H1 (cell line): ENCODE measurements at regions not wholly inside any gene's neighbourhood (a gene's known extent, or its start where the extent isn't known, plus 50 kb on each side); places are given as distances from the start of the nearest gene placed in this dataset.

Experiments
- CTCF ChIA-PET: fragments of 300-600 bp; sonication (Branson Sonifier 250); formaldehyde crosslinking; loops from one replicate; lab custom pipeline; 2021; ENCODE audit not compliant: partially characterized antibody; lab: Charles Lee
- POLR2A ChIA-PET: fragments of 300-600 bp; sonication (Branson Sonifier 250); formaldehyde crosslinking; loops from one replicate; lab custom pipeline; 2021; ENCODE audit warnings: inconsistent platforms; ENCODE audit not compliant: partially characterized antibody; lab: Charles Lee
- DNase-seq, 2 experiments: peaks; one replicate each; pipeline versions ENCODE4 v3.0.0 to v3.0.0-alpha.2; 2010 to 2022; ENCODE audit warnings: low spot score in 2 of 2, low read depth in 1 of 2, mixed read lengths in 1 of 2
- FAIRE-seq: peaks from 2 replicates; lab custom pipeline; 2011; peaks lifted over from hg19 to GRCh38; lab: Jason Lieb, UNC
- H2AFZ ChIP-seq: 2 replicates; pipeline ENCODE4 v1.8.1; 2012; ENCODE audit warnings: low read length, inconsistent platforms
- H2AK5ac ChIP-seq: 2 replicates; pipeline ENCODE4 v1.6.1; 2013; ENCODE audit warnings: low read depth, low read length
- H2BK120ac ChIP-seq: replicated peaks from 2 replicates; pipeline ENCODE3; 2013; ENCODE audit warnings: low read depth, low read length, inconsistent platforms
- H2BK12ac ChIP-seq: 2 replicates; pipeline ENCODE4 v1.6.1; 2013; ENCODE audit warnings: low read depth, low read length
- H2BK15ac ChIP-seq: 2 replicates; pipeline ENCODE4 v1.6.1; 2013; ENCODE audit warnings: low read length
- H2BK20ac ChIP-seq: 2 replicates; pipeline ENCODE4 v1.6.1; 2013; ENCODE audit warnings: low read length
- H2BK5ac ChIP-seq: 2 replicates; pipeline ENCODE4 v1.6.1; 2013; ENCODE audit warnings: low read depth, low read length
- H3K14ac ChIP-seq: 2 replicates; pipeline ENCODE4 v1.6.1; 2013; ENCODE audit warnings: inconsistent platforms; ENCODE audit not compliant: insufficient read length
- H3K18ac ChIP-seq: 2 replicates; pipeline ENCODE4 v1.6.1; 2013; ENCODE audit warnings: low read length; ENCODE audit errors: extremely low read depth
- H3K23ac ChIP-seq: 2 replicates; pipeline ENCODE4 v1.6.1; 2013; ENCODE audit warnings: inconsistent platforms; ENCODE audit not compliant: insufficient read length
- H3K23me2 ChIP-seq: 2 replicates; pipeline ENCODE4 v1.6.1; 2013; ENCODE audit warnings: low read depth, low read length
- H3K27ac ChIP-seq: 2 replicates; pipeline ENCODE4 v1.6.1; 2011; ENCODE audit warnings: low read depth, low read length, inconsistent platforms
- H3K27me3 ChIP-seq, 4 experiments: replicated peaks in 1 of 4; 1 replicate in 1 of 4; 2 replicates in 3 of 4; pipeline versions ENCODE4 v1.6.1 to v1.8.1; 2011 to 2013; ENCODE audit warnings: low read length in 3 of 4, mild to moderate bottlenecking in 3 of 4, inconsistent platforms in 2 of 4, mixed read lengths in 2 of 4, moderate library complexity in 1 of 4; ENCODE audit not compliant: control insufficient read depth in 3 of 4, insufficient read depth in 3 of 4; ENCODE audit errors: extremely low read depth in 1 of 4
- H3K36me3 ChIP-seq, 4 experiments: 2 replicates each; pipeline versions ENCODE4 v1.6.1 to v1.8.1; 2011 to 2013; ENCODE audit warnings: mild to moderate bottlenecking in 4 of 4, low read length in 3 of 4, moderate library complexity in 2 of 4, control low read depth in 1 of 4, inconsistent platforms in 1 of 4; ENCODE audit not compliant: insufficient read depth in 4 of 4, control insufficient read depth in 2 of 4
- H3K4ac ChIP-seq: replicated peaks from 2 replicates; pipeline ENCODE3; 2013; ENCODE audit warnings: low read length, low read depth, mixed read lengths, inconsistent platforms; ENCODE audit not compliant: insufficient read length
- H3K4me1 ChIP-seq, 4 experiments: replicated peaks in 1 of 4; 1 replicate in 1 of 4; 2 replicates in 3 of 4; pipeline versions ENCODE4 v1.6.1 to v1.8.1; 2011 to 2013; ENCODE audit warnings: low read length in 3 of 4, inconsistent platforms in 2 of 4, mixed read lengths in 1 of 4; ENCODE audit not compliant: insufficient read depth in 4 of 4, control insufficient read depth in 3 of 4
- H3K4me2 ChIP-seq, 2 experiments: 2 replicates each; pipeline versions ENCODE4 v1.6.1 to v1.8.1; 2011 to 2013; ENCODE audit warnings: low read depth in 2 of 2, low read length in 2 of 2, control low read depth in 1 of 2, inconsistent platforms in 1 of 2, mild to moderate bottlenecking in 1 of 2; ENCODE audit not compliant: insufficient read depth in 1 of 2
- H3K4me3 ChIP-seq, 4 experiments: fragments of 200-600, 300-600 bp in 1 of 4; sonication (generic), shearing (Covaris generic), sonication (Bioruptor Twin) in 1 of 4; 2 replicates each; pipeline versions ENCODE4 v1.5.1 to v1.8.1; 2011 to 2016; ENCODE audit warnings: low read length in 4 of 4, low read depth in 3 of 4, control low read depth in 2 of 4, inconsistent platforms in 2 of 4, mild to moderate bottlenecking in 2 of 4, mixed read lengths in 1 of 4, moderate library complexity in 1 of 4; ENCODE audit not compliant: insufficient read depth in 2 of 4; ENCODE audit errors: extremely low read depth in 1 of 4
- H3K56ac ChIP-seq: replicated peaks from 2 replicates; pipeline ENCODE3; 2013; ENCODE audit warnings: low read depth, mild to moderate bottlenecking, mixed read lengths, low read length, inconsistent platforms; ENCODE audit not compliant: insufficient read length
- H3K79me1 ChIP-seq: 2 replicates; pipeline ENCODE4 v1.6.1; 2013; ENCODE audit warnings: low read depth, low read length, control low read depth
- H3K79me2 ChIP-seq, 2 experiments: 2 replicates each; pipeline versions ENCODE4 v1.6.1 to v1.8.1; 2012 to 2013; ENCODE audit warnings: low read length in 2 of 2, mild to moderate bottlenecking in 2 of 2, inconsistent platforms in 1 of 2; ENCODE audit not compliant: insufficient read depth in 2 of 2, control insufficient read depth in 1 of 2
- H3K9ac ChIP-seq, 4 experiments: replicated peaks in 1 of 4; 1 replicate in 1 of 4; 2 replicates in 3 of 4; pipeline versions ENCODE4 v1.6.1 to v1.8.1; 2011 to 2013; ENCODE audit warnings: low read depth in 3 of 4, low read length in 3 of 4, control low read depth in 2 of 4, mild to moderate bottlenecking in 2 of 4, moderate library complexity in 2 of 4, inconsistent platforms in 1 of 4; ENCODE audit errors: extremely low read depth in 1 of 4
- H3K9me3 ChIP-seq, 2 experiments: 2 replicates each; pipeline versions ENCODE4 v1.6.1 to v1.8.1; 2012 to 2013; ENCODE audit warnings: mild to moderate bottlenecking in 2 of 2, moderate library complexity in 2 of 2, control low read depth in 1 of 2, inconsistent platforms in 1 of 2, low read depth in 1 of 2, low read length in 1 of 2, mixed read lengths in 1 of 2; ENCODE audit not compliant: insufficient read depth in 2 of 2
- H4K20me1 ChIP-seq, 2 experiments: replicated peaks in 1 of 2; 2 replicates each; pipeline versions ENCODE3 to v1.8.1; 2011 to 2013; ENCODE audit warnings: inconsistent platforms in 2 of 2, low read length in 2 of 2, mild to moderate bottlenecking in 1 of 2; ENCODE audit not compliant: insufficient read depth in 2 of 2, control insufficient read depth in 1 of 2
- H4K5ac ChIP-seq: 2 replicates; pipeline ENCODE4 v1.6.1; 2013; ENCODE audit warnings: low read length, low read depth, mixed read lengths, inconsistent platforms; ENCODE audit not compliant: insufficient read length
- H4K8ac ChIP-seq: 2 replicates; pipeline ENCODE4 v1.8.0; 2013; ENCODE audit warnings: mild to moderate bottlenecking, moderate library complexity, low read length, inconsistent platforms; ENCODE audit not compliant: insufficient read depth; ENCODE audit errors: extremely low read depth
- H4K91ac ChIP-seq: replicated peaks from 2 replicates; pipeline ENCODE3; 2013; ENCODE audit warnings: low read length, mixed read lengths, inconsistent platforms; ENCODE audit not compliant: insufficient read length
- ASH2L ChIP-seq: fragments of 200-600, 300-600 bp; sonication (generic); IDR thresholded peaks from one replicate; pipeline ENCODE4 v1.7.1; 2017; ENCODE audit warnings: low read length
- BCL11A ChIP-seq, 2 experiments: IDR thresholded peaks; one replicate each; pipeline ENCODE4 v1.6.1; 2011; ENCODE audit warnings: low read depth in 2 of 2, low read length in 2 of 2, mild to moderate bottlenecking in 2 of 2
- CEBPB ChIP-seq: IDR thresholded peaks from 2 replicates; pipeline ENCODE4 v1.6.1; 2012; ENCODE audit warnings: low read depth, low read length
- CREB1 ChIP-seq: IDR thresholded peaks from 2 replicates; pipeline ENCODE4 v1.6.1; 2012; ENCODE audit warnings: inconsistent platforms
- E2F6 ChIP-seq: IDR thresholded peaks from 2 replicates; pipeline ENCODE4 v1.6.1; 2012; ENCODE audit warnings: inconsistent platforms
- EGR1 ChIP-seq: IDR thresholded peaks from 2 replicates; pipeline ENCODE4 v1.6.1; 2011; ENCODE audit warnings: low read depth, low read length, borderline replicate concordance
- GABPA ChIP-seq: IDR thresholded peaks from 2 replicates; pipeline ENCODE4 v1.6.1; 2011; ENCODE audit warnings: mild to moderate bottlenecking, low read length, moderate library complexity, borderline replicate concordance; ENCODE audit not compliant: insufficient read depth
- GTF2F1 ChIP-seq: IDR thresholded peaks from 2 replicates; pipeline ENCODE4 v1.6.1; 2012; ENCODE audit warnings: low read depth, low read length, improper control_type of control experiment, borderline replicate concordance
- KDM5A ChIP-seq: fragments of 200-600 bp; IDR thresholded peaks from 2 replicates; pipeline ENCODE4 v1.7.1; 2012; ENCODE audit warnings: mild to moderate bottlenecking, low read length, inconsistent platforms, mixed read lengths
- MAX ChIP-seq: IDR thresholded peaks from 2 replicates; pipeline ENCODE4 v1.6.1; 2012; ENCODE audit warnings: inconsistent platforms
- NRF1 ChIP-seq: IDR thresholded peaks from 2 replicates; pipeline ENCODE4 v1.6.1; 2011; ENCODE audit warnings: mild to moderate bottlenecking, low read depth, low read length, improper control_type of control experiment
- PHF8 ChIP-seq: fragments of 200-600 bp; sonication (generic); conservative IDR thresholded peaks from 2 replicates; pipeline ENCODE4 v1.7.1; 2012; ENCODE audit warnings: low read depth, mild to moderate bottlenecking, inconsistent platforms, low read length, moderate library complexity
- POLR2A ChIP-seq, 2 experiments: IDR thresholded peaks; 1 replicate in 1 of 2; 2 replicates in 1 of 2; pipeline ENCODE4 v1.6.1; 2011; ENCODE audit warnings: low read depth in 2 of 2, low read length in 2 of 2, mild to moderate bottlenecking in 2 of 2; ENCODE audit errors: control extremely low read depth in 1 of 2
- RFX5 ChIP-seq: IDR thresholded peaks from 2 replicates; pipeline ENCODE4 v1.6.1; 2011; ENCODE audit warnings: low read depth, low read length, improper control_type of control experiment, borderline replicate concordance
- SIX5 ChIP-seq: IDR thresholded peaks from 2 replicates; pipeline ENCODE4 v1.6.1; 2011; ENCODE audit warnings: mild to moderate bottlenecking, low read depth, low read length
- TBP ChIP-seq: IDR thresholded peaks from 2 replicates; pipeline ENCODE4 v1.6.1; 2011; ENCODE audit warnings: low read depth, low read length, improper control_type of control experiment
- WGBS, 2 experiments: shearing (Covaris generic) in 1 of 2; methylation state at CpG; one replicate each; pipeline versions ENCODE4 v1.1.6 to v1.1.7; 2013 to 2015; ENCODE audit warnings: low lambda C conversion rate in 2 of 2, mixed read lengths in 2 of 2, inconsistent platforms in 1 of 2, low coverage in 1 of 2, missing lambda C conversion rate in 1 of 2; ENCODE audit not compliant: insufficient replicate concordance in 2 of 2, insufficient coverage in 1 of 2, insufficient read length in 1 of 2; ENCODE audit errors: extremely low coverage in 1 of 2, missing lambda C conversion rate in 1 of 2; 5-methylcytosine and 5-hydroxymethylcytosine counted together

- Histone ChIP-seq H3K23ac (no peak overlapping the region), H2BK20ac (no peak overlapping the region), H3K27me3 (no peaks in the 10 kb centered on the region), H3K9ac (no peak overlapping the region), H2AFZ (no peak overlapping the region), H3K56ac (no peak overlapping the region), H2BK12ac (no peak overlapping the region), H4K20me1 (no peaks in the 10 kb centered on the region), H4K91ac (no peak overlapping the region), H4K8ac (no peak overlapping the region), H3K14ac (no peak overlapping the region), H3K79me1 (no peaks in the 10 kb centered on the region), H4K5ac (no peak overlapping the region), H3K36me3 (no peaks in the 10 kb centered on the region), H3K4me1 (no peaks in the 10 kb centered on the region), H3K79me2 (no peaks in the 10 kb centered on the region), H3K18ac (no peak overlapping the region), H3K4me2 (no peak overlapping the region), H3K9me3 (no peaks in the 10 kb centered on the region), H2BK5ac (no peak overlapping the region), H3K23me2 (no peaks in the 10 kb centered on the region), H3K4ac (no peak overlapping the region), H3K27ac (no peak overlapping the region), H3K4me3 (no peak overlapping the region), H2BK120ac (no peak overlapping the region), H2AK5ac (no peak overlapping the region), H2BK15ac (no peak overlapping the region)
- FAIRE-seq (no peak), DNase-seq (no peak)
- ChIA-PET POLR2A (no interaction called here), CTCF (interaction anchor here (1.5 kb wide), 1 partner anchor 21 kb away, joined by 4 read pairs; no protein-coding TSS in a partner anchor)
- 87% methylated on average over 5 of the region's 5 CpGs; no CpG with 5 or more reads in 1 of the 2 experiments for WGBS, 2 experiments
- TF ChIP-seq POLR2A (IDR thresholded peaks at IDR 0.05; ENCODE audit: control extremely low read depth in 1 of 2, low read depth in 2 of 2, low read length in 2 of 2) (no peak), RFX5 (no peak), NRF1 (no peak), E2F6 (no peak), BCL11A (IDR thresholded peaks at IDR 0.05; ENCODE audit: low read depth in 2 of 2, low read length in 2 of 2) (no peak), CREB1 (no peak), CEBPB (no peak), ASH2L (no peak), GABPA (no peak), GTF2F1 (no peak), MAX (no peak), SIX5 (no peak), PHF8 (no peak), EGR1 (no peak), TBP (no peak), KDM5A (no peak)
These were observed 504.9 kb downstream of the C4orf33 start for GRCh38 chr4:129600898-129601297.
